ENCODE measurements at regions not wholly inside any gene's neighbourhood (a gene's known extent, or its start where the extent isn't known, plus 50 kb on each side); places are given as distances from the start of the nearest gene placed in this dataset.

DNA sequence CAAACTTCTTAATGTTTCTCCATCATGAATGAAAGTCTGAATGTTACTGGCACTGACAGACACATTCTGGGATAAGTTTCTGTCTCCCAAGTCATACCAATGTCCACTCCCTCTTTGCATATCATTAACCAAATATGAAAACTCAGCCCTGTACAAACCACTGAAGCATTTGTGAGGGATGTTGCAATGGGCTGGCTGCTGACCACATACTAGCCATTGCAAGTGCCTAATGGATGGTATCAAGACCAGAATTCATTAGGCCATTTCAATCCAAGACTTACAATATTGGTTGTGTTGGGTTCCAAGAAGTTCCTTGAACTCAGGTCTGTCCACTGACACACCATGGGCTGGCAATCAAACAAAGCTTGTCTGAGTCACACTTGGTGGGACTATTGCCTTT, 73.8 kb downstream of the CBLN2 start:
- DNase-seq, result no peak

- no peak for DNase-seq
Observed at GRCh38 chr18:72468021-72468710, 76.0 kb downstream of the CBLN2 start.

DNA sequence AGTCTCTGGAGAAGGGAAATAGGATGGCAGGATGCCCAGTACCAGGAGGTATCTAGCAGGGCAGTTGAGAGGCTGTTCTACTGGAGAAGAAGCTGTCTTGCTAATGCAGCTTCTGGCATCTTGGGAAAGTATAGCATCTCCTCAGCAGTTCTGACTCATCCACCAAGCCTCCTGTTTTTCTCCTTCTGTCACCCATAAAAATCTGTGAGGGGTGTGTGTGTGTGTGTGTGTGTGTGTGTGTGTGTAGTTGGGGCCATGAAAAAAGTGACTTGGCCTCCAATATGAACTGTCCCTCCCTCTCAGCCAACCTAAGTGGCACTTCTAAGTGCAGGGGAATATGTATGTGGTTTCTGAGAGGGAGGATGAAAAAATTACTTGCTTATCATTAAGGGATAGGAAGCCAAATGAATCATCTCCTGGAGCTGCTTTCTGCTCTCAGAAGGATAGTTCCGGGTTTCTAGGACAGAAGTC, 83.9 kb downstream of the CBLN2 start:
- DNase-seq, result no peak

GRCh38 chr18:72458271-72458670, 85.9 kb downstream of the CBLN2 start:
- DNase-seq, result no peak

DNA sequence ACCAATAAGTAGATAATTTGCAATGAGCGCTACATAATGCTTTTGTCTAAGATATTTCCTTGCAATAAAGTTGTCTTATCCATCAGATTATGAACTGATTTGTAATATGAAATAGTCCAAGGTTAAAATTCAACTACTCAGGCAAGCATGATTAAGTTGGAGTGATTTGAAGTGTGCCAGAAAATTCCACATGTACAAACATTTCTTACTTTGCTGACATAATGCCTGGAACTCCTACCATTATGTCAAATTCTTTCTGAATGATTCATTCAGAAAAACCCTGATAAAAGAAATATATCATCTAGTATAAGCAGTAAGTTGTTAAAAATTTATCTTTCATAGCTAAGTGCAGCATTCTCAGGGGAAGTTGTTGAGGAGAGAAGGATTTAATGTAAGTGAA, 87.3 kb downstream of the CBLN2 start:
- no peak for DNase-seq

DNA sequence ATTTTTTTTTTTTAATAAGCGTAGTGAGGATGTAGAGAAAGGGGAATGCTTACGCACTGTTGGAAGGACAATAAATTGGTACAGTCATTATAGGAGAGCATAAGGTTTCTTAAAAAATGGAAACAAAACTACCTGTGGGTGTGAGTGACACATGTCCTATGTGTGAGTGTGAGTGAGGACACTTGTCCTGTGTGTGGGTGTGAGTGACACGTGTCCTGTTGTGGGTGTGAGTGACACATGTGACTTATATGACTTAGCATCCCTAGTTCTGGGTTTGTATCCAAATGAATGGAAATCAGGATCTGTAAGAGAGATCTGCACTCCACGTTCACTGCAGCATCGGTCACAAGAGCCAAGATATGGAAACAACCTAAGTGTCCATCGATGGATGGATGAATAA, 91.8 kb downstream of the CBLN2 start:
- no peak for DNase-seq

DNA sequence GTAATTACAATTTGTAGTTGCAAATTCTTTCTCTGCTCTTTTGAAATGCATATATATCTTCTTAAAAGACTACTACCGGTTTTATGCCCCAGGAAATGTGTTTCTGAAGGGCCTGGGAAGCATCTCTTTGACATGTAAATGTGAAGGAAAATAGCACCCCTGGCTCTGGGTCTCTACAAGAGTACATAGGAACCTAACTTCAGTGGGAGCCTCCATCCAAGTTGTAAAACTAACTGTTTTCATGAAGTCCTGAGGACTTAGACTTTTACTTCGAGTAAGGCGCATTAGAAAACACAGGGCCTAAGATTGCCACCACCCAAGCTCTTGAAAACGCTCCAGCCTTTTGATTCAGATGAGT, 99.4 kb downstream of the CBLN2 start:
- DNase-seq, result no peak

- DNase-seq, result no peak
Observed at GRCh38 chr18:72444111-72444797, 99.9 kb downstream of the CBLN2 start.

DNA sequence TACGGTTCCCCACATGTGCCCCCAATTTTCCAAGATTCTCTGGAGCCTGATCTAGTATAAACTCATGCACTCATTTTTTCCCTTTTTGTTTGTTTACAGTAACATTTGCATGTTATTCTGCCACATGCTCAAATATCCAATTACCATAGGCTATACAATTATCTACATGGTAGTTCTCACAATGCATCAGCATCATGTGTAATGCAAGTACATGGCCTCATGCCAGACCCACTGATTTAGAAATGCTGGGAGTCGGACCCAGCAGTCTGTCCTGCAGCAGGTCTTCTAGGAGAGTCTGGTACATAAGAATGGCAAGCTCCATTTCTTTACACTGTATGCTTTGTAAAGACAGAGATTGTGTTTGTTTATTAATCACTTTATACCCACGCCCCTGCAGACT, 107.7 kb downstream of the CBLN2 start:
- no peak for DNase-seq

DNA sequence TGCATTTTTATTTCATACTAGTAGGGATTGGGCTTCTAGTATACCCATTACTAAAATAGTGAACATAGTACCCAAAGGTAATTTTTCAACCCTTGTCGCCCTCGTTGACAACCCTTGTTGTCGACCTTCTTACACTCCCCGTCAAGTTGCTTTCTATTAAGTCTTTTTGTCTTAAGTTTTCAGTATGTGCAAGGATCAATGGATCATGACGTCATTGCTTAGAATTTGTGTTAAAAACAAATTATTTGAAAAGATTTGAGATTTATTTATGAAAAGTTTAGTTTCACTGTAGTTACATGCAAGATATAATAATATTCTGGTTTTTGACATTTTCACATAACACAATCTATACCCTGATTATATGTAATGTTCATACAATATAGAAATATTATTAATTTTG, 110.4 kb downstream of the CBLN2 start:
- no peak for DNase-seq

DNA sequence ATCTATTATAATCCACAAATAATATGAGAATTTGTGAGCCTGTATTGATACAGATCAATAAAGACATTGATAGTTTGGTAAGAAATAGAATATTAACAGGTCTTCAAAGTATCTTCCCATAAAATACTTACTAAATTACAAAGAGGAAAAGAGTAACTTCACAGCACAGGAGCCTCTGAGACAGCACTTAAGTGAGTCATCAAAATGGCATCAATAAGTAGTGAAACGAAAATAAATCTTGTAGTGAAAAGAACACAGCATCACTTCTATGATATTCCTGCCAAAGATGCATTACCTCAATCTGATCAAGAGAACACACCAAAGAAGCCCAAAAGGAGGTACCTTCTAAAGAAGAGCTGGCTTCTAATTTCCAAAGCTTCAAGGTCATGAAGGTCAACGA, 116.4 kb downstream of the CBLN2 start:
- DNase-seq, result no peak

DNA sequence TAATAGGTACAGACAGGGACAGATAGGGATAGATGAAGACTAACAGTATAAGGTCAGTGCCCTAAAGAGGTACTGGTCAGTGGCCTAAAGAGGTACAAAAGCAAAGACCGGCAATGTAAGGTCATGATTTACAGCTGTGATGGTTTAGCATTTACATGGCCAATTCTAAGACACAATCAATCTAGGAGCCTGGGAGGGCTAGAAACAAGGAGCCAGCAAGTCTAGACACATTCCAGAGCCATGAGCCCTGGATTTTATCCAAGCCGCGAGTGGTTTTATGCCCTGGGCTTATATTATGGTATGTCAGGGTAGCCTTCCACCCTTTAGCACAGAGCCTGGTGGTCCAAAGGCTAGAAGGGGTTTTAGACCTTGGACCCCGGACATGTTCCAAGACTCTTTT, 124.2 kb downstream of the CBLN2 start:
- no peak for DNase-seq

DNA sequence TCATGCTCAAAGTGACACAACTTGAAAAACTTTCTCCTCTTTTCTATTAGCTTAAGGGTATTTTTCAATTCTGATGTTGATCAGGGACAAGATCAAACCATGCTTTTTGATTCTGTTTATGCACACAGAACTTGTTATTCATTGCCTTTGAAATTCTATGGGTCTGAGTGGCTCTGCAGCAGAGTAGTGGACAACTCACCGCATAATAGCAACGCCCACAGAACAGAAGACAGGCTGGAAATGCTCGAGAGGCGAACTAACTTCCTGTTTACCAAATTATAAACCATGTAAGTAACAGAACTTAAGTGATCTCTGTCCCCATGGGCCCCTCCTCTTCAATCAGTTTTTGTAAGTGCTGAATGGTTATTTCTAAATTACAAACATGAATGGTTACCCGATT, 131.2 kb downstream of the CBLN2 start:
- peak; percentile 4 for DNase-seq

DNA sequence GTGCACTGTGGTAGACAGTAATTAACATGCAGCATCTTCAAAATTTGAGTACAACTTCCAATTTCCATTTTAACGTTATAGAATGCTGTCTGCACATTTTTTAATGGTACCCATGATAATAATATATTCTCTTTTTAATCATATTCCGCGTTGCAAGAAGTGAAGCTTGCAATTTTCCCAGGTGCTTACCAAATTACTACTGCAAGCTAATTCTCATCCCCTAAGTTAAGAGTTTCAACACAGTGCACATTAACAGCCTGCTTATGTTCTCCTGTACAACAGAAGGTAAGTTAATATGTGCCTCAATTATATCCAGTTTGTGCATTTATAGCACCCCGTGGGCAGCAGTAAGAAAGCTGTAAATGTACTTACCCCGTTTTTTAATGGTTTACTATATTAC, 132.9 kb downstream of the CBLN2 start:
- no peak for DNase-seq

GRCh38 chr18:72410399-72410798, 133.7 kb downstream of the CBLN2 start:
- DNase-seq, result no peak

- DNase-seq, result no peak
Observed at GRCh38 chr18:72409903-72410302, 134.2 kb downstream of the CBLN2 start.

DNA sequence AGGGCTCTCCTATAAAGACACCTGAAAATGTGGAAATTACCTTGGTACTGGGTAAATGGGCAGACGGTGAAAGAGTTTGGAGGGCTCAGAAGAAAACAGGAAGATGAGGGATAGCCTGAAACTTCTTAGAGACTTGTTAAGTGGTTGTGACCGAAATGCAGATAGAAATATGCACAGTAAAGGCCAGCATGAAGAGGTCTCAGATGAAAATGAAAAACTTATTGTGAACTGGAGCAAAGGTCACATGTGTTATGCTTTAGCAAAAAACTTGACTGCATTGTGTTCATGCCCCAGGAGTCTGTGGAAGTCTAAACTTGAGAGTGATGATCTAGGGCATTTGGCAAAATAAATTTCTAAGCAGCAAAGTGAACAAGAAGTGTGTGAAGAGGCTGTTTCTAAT, 137.1 kb downstream of the CBLN2 start:
- no peak for DNase-seq

GRCh38 chr18:72391951-72392350, 152.2 kb downstream of the CBLN2 start:
- DNase-seq, result no peak

DNA sequence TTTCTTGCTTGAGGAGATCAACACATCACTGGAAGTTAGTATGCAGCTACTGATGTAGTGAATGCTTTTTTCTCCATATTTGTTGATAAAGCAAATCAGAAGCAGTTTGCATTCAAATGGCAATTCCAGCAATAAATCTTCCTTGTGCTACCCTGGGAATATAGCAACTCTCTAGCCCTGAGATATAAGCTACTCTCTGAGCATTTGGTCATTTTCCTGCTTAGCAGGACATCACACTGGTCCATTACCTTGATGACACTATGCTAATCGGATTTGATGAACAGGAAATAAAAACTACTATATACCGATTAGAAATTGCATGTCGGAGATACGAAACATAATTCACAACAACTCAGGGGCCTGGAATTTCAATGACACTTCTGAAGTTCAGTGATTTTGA, 152.7 kb downstream of the CBLN2 start:
- DNase-seq, result no peak

DNA sequence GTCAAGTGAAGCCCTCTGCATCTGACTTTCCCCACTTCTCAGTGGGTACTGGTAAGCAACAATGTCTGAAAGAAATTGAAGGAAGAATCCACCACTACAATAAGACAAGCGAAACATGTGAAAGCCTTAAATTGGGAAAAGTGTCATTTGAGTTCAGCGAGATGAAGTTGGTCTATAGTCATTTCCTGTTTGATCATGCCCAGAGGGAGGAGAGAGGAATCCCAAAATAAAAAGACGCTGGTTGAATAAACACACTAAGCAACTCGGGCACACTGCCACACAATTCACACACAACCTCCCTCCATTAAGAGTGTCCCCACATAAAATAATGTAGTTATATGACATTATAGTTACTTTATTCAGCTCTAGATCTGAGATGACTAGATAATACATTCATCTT, 166.1 kb downstream of the CBLN2 start:
- no peak for DNase-seq

- peak; percentile 25 for DNase-seq
Observed at GRCh38 chr18:72376256-72376655, 167.9 kb downstream of the CBLN2 start.

- DNase-seq, result peak; percentile 69
Observed at GRCh38 chr18:72375618-72376017, 168.5 kb downstream of the CBLN2 start.

GRCh38 chr18:72372076-72372475, 172.1 kb downstream of the CBLN2 start:
- DNase-seq, result no peak

GRCh38 chr18:72368308-72368707, 175.8 kb downstream of the CBLN2 start:
- no peak for DNase-seq

- no peak for DNase-seq
Observed at GRCh38 chr18:72360634-72361033, 183.5 kb downstream of the CBLN2 start.

Measured in NK-92 treated with Interleukin-12 subunit alpha and Interleukin-12 subunit beta, amount 100 ng/mL, for 24 hours (cell line).